ENCODE measurements at regions not wholly inside any gene's neighbourhood (a gene's known extent, or its start where the extent isn't known, plus 50 kb on each side); places are given as distances from the start of the nearest gene placed in this dataset.

DNA sequence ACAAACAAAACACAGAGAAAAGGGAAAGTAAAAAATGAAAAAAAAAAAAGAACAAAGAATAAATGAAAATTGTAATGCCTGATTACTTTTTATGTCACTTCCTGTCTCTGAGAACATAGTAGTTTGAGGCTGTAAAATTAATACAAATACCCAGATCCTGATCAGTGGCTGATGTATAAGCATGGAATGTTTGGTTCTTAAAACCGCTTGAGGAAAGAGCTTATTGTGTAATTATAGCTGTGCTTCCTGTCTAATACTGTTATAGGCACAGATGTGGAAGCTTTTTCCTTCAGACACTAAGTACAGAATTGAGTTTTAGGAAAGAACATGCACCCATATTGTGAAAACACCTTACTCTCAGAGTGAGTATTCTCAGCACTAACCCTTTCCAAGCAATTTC lies 86.9 kb downstream of the AVPR1A start:
- ATAC-seq (ENCODE audit: low FRiP score in 2 of 2) (no peak), DNase-seq (no peak)
- Histone ChIP-seq H3K27ac (no peak overlapping the region), H3K4me3 (no peak overlapping the region), H3K9me3 (no peaks in the 10 kb centered on the region), H3K36me3 (no peaks in the 10 kb centered on the region), H3K4me1 (no peaks in the 10 kb centered on the region), H3K27me3 (no peaks in the 10 kb centered on the region)
- no peak for TF ChIP-seq POLR2A (IDR thresholded peaks at IDR 0.05)
- TF ChIP-seq POLR2AphosphoS5 (IDR thresholded peaks at IDR 0.05): no peak
- TF ChIP-seq EP300 (IDR thresholded peaks at IDR 0.05): no peak
- TF ChIP-seq, protein P1, sequence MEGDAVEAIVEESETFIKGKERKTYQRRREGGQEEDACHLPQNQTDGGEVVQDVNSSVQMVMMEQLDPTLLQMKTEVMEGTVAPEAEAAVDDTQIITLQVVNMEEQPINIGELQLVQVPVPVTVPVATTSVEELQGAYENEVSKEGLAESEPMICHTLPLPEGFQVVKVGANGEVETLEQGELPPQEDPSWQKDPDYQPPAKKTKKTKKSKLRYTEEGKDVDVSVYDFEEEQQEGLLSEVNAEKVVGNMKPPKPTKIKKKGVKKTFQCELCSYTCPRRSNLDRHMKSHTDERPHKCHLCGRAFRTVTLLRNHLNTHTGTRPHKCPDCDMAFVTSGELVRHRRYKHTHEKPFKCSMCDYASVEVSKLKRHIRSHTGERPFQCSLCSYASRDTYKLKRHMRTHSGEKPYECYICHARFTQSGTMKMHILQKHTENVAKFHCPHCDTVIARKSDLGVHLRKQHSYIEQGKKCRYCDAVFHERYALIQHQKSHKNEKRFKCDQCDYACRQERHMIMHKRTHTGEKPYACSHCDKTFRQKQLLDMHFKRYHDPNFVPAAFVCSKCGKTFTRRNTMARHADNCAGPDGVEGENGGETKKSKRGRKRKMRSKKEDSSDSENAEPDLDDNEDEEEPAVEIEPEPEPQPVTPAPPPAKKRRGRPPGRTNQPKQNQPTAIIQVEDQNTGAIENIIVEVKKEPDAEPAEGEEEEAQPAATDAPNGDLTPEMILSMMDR (IDR thresholded peaks at IDR 0.05): no peak
- WGBS, 2 donors: 3 to 8% methylated on average over 1 of the region's 1 CpG

DNA sequence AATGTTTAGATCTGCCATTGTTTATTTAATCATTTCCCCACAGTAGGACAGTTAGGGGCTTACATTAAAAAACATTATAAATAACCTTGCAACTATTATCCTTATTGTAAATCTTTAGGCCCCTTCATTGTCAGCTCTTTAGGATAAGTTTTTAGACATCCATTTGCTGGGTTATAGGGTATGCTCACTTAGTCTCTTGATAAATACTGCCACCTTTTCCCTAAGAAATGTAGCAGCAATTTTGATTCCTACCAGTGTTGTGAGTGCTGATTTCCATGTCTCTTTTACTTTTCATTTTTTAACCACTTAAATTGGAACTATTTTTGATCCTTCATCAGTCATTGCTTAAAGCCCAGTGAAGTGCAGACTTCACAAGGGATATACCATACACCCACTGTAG lies 94.4 kb downstream of the AVPR1A start:
- TF ChIP-seq POLR2A (IDR thresholded peaks at IDR 0.05) (no peak), EP300 (IDR thresholded peaks at IDR 0.05) (no peak), POLR2AphosphoS5 (IDR thresholded peaks at IDR 0.05) (no peak)
- TF ChIP-seq, protein P1 (IDR thresholded peaks at IDR 0.05): no peak
- H3K9me3 ChIP-seq: no peaks in the 10 kb centered on the region
- no peaks in the 10 kb centered on the region for H3K27me3 ChIP-seq
- H3K36me3 ChIP-seq: no peaks in the 10 kb centered on the region
- H3K4me1 ChIP-seq: no peaks in the 10 kb centered on the region
- no peak overlapping the region for H3K27ac ChIP-seq
- DNase-seq: no peak
- H3K4me3 ChIP-seq: no peak overlapping the region
- no peak for ATAC-seq (ENCODE audit: low FRiP score in 2 of 2)

- H3K4me3 ChIP-seq: no peak overlapping the region
- DNase-seq (no peak), ATAC-seq (ENCODE audit: low FRiP score in 2 of 2) (no peak)
- no peaks in the 10 kb centered on the region for H3K4me1 ChIP-seq
- no peaks in the 10 kb centered on the region for H3K27me3 ChIP-seq
- H3K9me3 ChIP-seq: no peaks in the 10 kb centered on the region
- no peak overlapping the region for H3K27ac ChIP-seq
- TF ChIP-seq POLR2A (IDR thresholded peaks at IDR 0.05): no peak
- TF ChIP-seq, protein P1 (IDR thresholded peaks at IDR 0.05): no peak
- TF ChIP-seq EP300 (IDR thresholded peaks at IDR 0.05): no peak
- no peak for TF ChIP-seq POLR2AphosphoS5 (IDR thresholded peaks at IDR 0.05)
- no peaks in the 10 kb centered on the region for H3K36me3 ChIP-seq
These were observed 98.3 kb downstream of the AVPR1A start for GRCh38 chr12:63052696-63053095.

- Histone ChIP-seq H3K4me3 (no peak overlapping the region), H3K27me3 (no peaks in the 10 kb centered on the region), H3K9me3 (no peaks in the 10 kb centered on the region), H3K36me3 (no peaks in the 10 kb centered on the region), H3K27ac (no peak overlapping the region), H3K4me1 (no peaks in the 10 kb centered on the region)
- ATAC-seq (ENCODE audit: low FRiP score in 2 of 2): no peak
- 0% methylated on average over 1 of the region's 1 CpG for WGBS, 2 donors
- DNase-seq: no peak
- TF ChIP-seq POLR2AphosphoS5 (IDR thresholded peaks at IDR 0.05) (no peak), POLR2A (IDR thresholded peaks at IDR 0.05) (no peak), EP300 (IDR thresholded peaks at IDR 0.05) (no peak)
- TF ChIP-seq, protein P1 (IDR thresholded peaks at IDR 0.05): no peak
These were observed 103.9 kb downstream of the AVPR1A start for GRCh38 chr12:63047146-63047545.

DNA sequence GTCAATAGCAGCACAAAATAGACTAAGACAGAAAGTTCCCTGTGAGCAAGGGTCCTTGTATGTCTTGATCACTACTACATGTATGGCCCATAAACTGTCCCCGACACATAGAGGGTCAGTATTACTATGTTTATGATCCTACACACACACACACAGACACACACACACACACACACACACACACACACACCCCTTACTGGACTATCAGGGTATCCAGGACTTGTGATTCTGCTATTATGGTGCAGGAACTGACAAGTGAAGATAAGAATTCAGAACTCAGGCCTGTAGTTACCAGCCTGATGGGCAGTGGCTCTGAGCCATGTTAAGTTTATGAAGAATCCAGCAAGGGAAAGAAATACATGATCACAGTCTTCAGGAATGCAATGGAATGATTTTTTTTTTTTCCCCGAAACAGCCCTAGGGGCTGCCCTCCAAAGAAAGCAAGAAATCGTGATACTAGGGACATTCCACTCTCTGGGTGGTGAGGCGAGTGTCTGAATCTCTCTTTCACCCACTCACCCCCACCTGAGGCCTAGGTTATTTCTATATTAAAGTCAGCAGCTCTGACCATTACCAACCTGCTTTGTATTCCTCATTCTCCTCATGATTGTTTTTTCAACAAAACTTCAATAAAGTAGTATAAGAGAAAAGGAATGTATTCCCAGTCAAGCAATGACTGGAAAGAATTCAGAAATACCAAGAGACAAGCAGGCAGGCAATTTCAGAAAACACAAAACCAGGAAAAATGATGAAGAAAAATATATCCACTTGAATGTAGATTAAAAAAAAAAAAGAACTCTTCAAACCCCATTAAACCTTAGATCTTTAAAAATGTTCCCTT lies 105.8 kb downstream of the AVPR1A start:
- no peaks in the 10 kb centered on the region for H3K9me3 ChIP-seq
- no peaks in the 10 kb centered on the region for H3K27me3 ChIP-seq
- no peak overlapping the region for H3K4me3 ChIP-seq
- H3K36me3 ChIP-seq: no peaks in the 10 kb centered on the region
- no peak for ATAC-seq (ENCODE audit: low FRiP score in 2 of 2)
- H3K4me1 ChIP-seq: no peaks in the 10 kb centered on the region
- WGBS, 2 donors: 77 to 79% methylated on average over 4 of the region's 4 CpGs
- TF ChIP-seq POLR2A (IDR thresholded peaks at IDR 0.05): no peak
- no peak for TF ChIP-seq EP300 (IDR thresholded peaks at IDR 0.05)
- TF ChIP-seq, protein P1 (IDR thresholded peaks at IDR 0.05): no peak
- TF ChIP-seq POLR2AphosphoS5 (IDR thresholded peaks at IDR 0.05): no peak
- DNase-seq: no peak
- no peak overlapping the region for H3K27ac ChIP-seq

Measured in upper lobe of left lung (tissue), 6 donors.